LoVo (cell line): ENCODE measurements at regions not wholly inside any gene's neighbourhood (a gene's known extent, or its start where the extent isn't known, plus 50 kb on each side); places are given as distances from the start of the nearest gene placed in this dataset.
A peak's percentile ranks its signal among the peaks of the same experiment; 100 is the strongest.

ENCODE experiments used
- DNase-seq: peaks from one replicate; pipeline ENCODE4 v3.0.0-alpha.2; 2016; ENCODE audit warnings: low spot score

DNA sequence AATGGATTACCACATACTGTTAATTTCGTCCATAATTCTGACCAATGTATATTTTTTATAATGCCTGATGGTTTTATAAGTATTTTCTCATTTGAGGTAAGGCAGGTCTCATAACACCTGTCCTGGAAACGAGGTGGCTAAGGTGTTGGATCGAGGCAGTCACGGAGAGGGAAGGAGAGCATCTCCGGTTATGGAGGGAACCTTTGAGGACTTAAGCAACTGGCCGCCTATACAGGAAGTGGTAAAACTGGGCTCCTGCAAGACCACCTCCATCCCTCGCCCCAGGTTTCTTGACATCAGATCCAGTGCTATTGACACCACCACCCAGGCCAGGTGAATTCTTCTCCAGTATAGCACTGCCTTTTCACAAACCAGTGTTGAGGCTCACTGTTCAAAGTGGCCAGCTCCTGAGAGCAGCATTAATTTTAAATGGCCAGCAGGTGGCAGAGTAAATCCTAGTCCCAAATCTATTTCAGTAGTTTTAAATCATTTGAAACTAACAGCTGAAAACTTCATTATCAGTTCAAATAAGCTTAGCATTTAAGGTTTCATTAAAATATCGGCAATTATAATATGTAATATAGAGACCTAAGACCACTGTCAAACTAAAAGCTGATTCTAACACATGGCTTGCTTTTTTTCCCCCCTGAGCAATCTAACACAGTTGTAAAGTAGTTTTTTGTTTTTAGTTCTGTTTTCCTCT is 100.8 kb downstream of the PPM1A start:
- peak; percentile 53 for DNase-seq

- DNase-seq = no peak
These were observed 101.3 kb downstream of the PPM1A start for GRCh38 chr14:60350366-60350720.

GRCh38 chr14:60353420-60353819 is 104.4 kb downstream of the PPM1A start:
- DNase-seq = no peak

- no peak for DNase-seq
These were observed 106.7 kb downstream of the PPM1A start for GRCh38 chr14:60355768-60356167.

DNA sequence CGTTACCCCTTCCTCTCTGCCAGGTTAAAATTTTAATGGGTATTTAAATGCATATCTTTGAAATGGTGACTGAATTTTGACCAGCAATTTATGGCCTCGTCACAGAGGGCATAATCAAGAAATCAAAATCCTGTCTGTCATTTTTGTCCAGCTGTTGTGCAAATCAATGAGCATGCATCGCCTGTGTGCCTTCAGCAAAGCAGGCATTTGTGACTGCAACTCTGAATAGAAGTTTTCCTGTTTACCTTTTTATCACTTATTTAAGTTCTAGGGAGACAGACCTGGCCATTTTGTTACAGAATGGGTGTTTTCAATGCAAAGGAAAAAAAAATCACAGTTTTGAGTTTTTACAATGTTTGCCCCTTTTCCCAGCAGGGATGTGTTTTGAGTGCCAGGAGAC is 107.4 kb downstream of the PPM1A start:
- DNase-seq = no peak

GRCh38 chr14:60356906-60357550 is 108.0 kb downstream of the PPM1A start:
- no peak for DNase-seq

- DNase-seq = no peak
These were observed 108.6 kb downstream of the PPM1A start for GRCh38 chr14:60357551-60358149.

DNA sequence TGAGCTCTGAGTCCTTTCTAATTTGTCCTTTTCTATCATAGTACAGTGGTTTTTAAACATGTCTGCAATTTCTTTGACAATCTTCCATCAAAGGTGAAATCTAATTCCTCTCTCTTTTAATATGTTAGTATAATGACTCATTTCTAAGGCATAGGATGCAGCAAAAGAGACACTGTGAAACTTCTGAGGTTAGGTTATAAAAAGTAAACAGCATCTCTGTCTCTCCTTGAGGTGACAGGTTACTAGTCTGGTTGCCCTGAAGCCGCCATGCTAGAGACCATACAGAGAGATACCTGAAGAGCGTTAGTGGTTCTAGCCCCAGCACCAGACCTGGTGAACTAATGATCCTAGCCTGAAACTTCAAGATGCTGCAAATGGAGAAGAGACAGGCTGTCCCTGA is 114.3 kb downstream of the PPM1A start:
- DNase-seq = no peak

DNA sequence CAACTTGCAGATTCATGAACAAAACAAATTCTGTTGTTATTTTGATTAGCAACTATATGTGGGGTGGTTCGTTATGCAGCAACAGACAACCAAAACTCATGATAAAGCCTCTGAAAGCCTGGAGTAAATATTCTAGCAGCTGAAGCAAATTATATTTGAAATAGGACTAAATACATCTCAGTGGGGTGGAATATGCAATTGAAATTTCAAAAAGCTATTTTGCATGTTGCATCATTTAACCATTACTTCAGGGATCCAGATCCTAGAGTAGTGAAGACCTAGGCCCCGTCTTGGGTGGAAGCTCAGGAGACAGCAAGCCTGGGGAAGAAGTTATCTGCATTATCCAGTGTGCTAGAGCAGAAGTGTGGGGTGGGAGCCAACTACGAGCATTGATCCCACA is 114.7 kb downstream of the PPM1A start:
- no peak for DNase-seq

DNA sequence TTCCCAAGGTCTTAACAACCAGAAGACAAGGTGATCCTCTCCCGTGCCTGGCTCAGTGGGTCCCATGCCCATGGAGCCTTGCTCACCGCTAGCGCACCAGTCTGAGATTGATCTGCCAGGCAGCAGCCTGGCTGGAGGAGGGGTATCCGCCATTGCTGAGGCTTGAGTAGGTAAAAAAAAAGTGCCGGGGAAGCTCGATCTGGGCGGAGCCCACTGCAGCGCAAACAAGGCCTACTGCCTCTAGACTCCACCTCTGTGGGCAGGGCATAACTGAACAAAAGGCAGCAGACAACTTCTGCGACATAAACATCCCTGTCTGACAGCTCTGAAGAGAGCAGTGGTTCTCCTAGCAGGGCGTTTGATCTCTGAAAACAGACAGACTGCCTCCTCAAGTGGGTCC is 104.0 kb downstream of the C14orf39 start:
- no peak for DNase-seq
